H1 (cell line): ENCODE measurements at regions not wholly inside any gene's neighbourhood (a gene's known extent, or its start where the extent isn't known, plus 50 kb on each side); places are given as distances from the start of the nearest gene placed in this dataset.

ENCODE experiments used
- CBX5 ChIP-seq: fragments of 300-800, 300-1000 bp; sonication (generic); IDR thresholded peaks from 2 replicates; pipeline ENCODE4 v1.7.1; 2016; ENCODE audit warnings: antibody characterized with exemption, low read length, low read depth

DNA sequence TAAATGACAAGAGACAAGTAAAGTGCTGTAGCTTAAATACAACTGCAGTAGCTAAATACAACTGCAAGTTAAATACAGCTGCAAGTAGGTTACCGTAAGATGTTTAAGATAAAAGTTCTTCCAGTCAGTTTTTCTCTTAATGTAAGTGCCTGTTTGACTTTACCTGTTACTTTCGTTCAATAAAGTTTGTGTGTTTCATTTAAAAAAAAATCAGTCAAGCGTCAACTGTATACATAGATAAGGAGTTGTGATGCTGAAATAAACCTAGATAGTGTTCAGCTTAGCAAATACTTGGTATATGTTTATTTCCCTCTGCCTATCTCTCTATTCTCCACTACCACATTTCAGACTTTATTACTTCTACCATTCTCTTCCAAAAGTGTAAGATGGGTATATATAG is 221.2 kb downstream of the NR2F2 start (continued):
- TF ChIP-seq CBX5 = no peak
